ENCODE measurements at regions not wholly inside any gene's neighbourhood (a gene's known extent, or its start where the extent isn't known, plus 50 kb on each side); places are given as distances from the start of the nearest gene placed in this dataset.

- H3K27ac ChIP-seq (ENCODE audit: low read length), result no peak overlapping the region
- no peaks in the 10 kb centered on the region for H3K36me3 ChIP-seq (ENCODE audit: insufficient read depth, low read depth, low read length)
- no peaks in the 10 kb centered on the region for H3K9me3 ChIP-seq (ENCODE audit: insufficient read depth, low read depth, low read length)
- H3K4me1 ChIP-seq (ENCODE audit: insufficient read depth, low read length), result no peaks in the 10 kb centered on the region
- H3K9ac ChIP-seq (ENCODE audit: low read depth, low read length), result no peak overlapping the region
- no peak overlapping the region for H3K4me3 ChIP-seq (ENCODE audit: low read length)
- no peaks in the 10 kb centered on the region for H3K27me3 ChIP-seq (ENCODE audit: insufficient read depth, low read length)
These were observed 84.5 kb downstream of the HRH4 start for GRCh38 chr18:24544949-24545348.

GRCh38 chr18:24545651-24546050 is 85.2 kb downstream of the HRH4 start:
- H3K9ac ChIP-seq (ENCODE audit: low read depth, low read length), result no peak overlapping the region
- no peaks in the 10 kb centered on the region for H3K4me1 ChIP-seq (ENCODE audit: insufficient read depth, low read length)
- H3K27ac ChIP-seq (ENCODE audit: low read length), result no peak overlapping the region
- H3K36me3 ChIP-seq (ENCODE audit: insufficient read depth, low read depth, low read length), result no peaks in the 10 kb centered on the region
- no peak overlapping the region for H3K4me3 ChIP-seq (ENCODE audit: low read length)
- no peaks in the 10 kb centered on the region for H3K27me3 ChIP-seq (ENCODE audit: insufficient read depth, low read length)
- H3K9me3 ChIP-seq (ENCODE audit: insufficient read depth, low read depth, low read length), result no peaks in the 10 kb centered on the region

- Histone ChIP-seq H3K4me1 (ENCODE audit: insufficient read depth, low read length) (no peaks in the 10 kb centered on the region), H3K27me3 (ENCODE audit: insufficient read depth, low read length) (no peaks in the 10 kb centered on the region), H3K36me3 (ENCODE audit: insufficient read depth, low read depth, low read length) (no peaks in the 10 kb centered on the region), H3K4me3 (ENCODE audit: low read length) (no peak overlapping the region), H3K9ac (ENCODE audit: low read depth, low read length) (no peak overlapping the region), H3K9me3 (ENCODE audit: insufficient read depth, low read depth, low read length) (no peaks in the 10 kb centered on the region), H3K27ac (ENCODE audit: low read length) (no peak overlapping the region)
These were observed 85.9 kb downstream of the HRH4 start for GRCh38 chr18:24546307-24546706.

- H3K27ac ChIP-seq (ENCODE audit: low read length), result no peak overlapping the region
- H3K4me1 ChIP-seq (ENCODE audit: insufficient read depth, low read length), result no peaks in the 10 kb centered on the region
- no peak overlapping the region for H3K4me3 ChIP-seq (ENCODE audit: low read length)
- no peaks in the 10 kb centered on the region for H3K36me3 ChIP-seq (ENCODE audit: insufficient read depth, low read depth, low read length)
- H3K27me3 ChIP-seq (ENCODE audit: insufficient read depth, low read length), result no peaks in the 10 kb centered on the region
- H3K9ac ChIP-seq (ENCODE audit: low read depth, low read length), result no peak overlapping the region
- H3K9me3 ChIP-seq (ENCODE audit: insufficient read depth, low read depth, low read length), result no peaks in the 10 kb centered on the region
These were observed 88.1 kb downstream of the HRH4 start for GRCh38 chr18:24548583-24548982.

GRCh38 chr18:24552218-24552617 is 91.8 kb downstream of the HRH4 start:
- Histone ChIP-seq H3K9me3 (ENCODE audit: insufficient read depth, low read depth, low read length) (no peaks in the 10 kb centered on the region), H3K36me3 (ENCODE audit: insufficient read depth, low read depth, low read length) (no peaks in the 10 kb centered on the region), H3K9ac (ENCODE audit: low read depth, low read length) (no peak overlapping the region), H3K4me1 (ENCODE audit: insufficient read depth, low read length) (peaks cover 5% of the 10 kb centered on the region; the same call in 1 of the 2 replicates), H3K27ac (ENCODE audit: low read length) (no peak overlapping the region), H3K27me3 (ENCODE audit: insufficient read depth, low read length) (no peaks in the 10 kb centered on the region), H3K4me3 (ENCODE audit: low read length) (no peak overlapping the region)

- Histone ChIP-seq H3K27me3 (ENCODE audit: insufficient read depth, low read length) (no peaks in the 10 kb centered on the region), H3K9me3 (ENCODE audit: insufficient read depth, low read depth, low read length) (no peaks in the 10 kb centered on the region), H3K4me3 (ENCODE audit: low read length) (no peak overlapping the region), H3K4me1 (ENCODE audit: insufficient read depth, low read length) (peaks cover 5% of the 10 kb centered on the region; the same call in 1 of the 2 replicates), H3K9ac (ENCODE audit: low read depth, low read length) (no peak overlapping the region), H3K36me3 (ENCODE audit: insufficient read depth, low read depth, low read length) (no peaks in the 10 kb centered on the region), H3K27ac (ENCODE audit: low read length) (no peak overlapping the region)
These were observed 93.3 kb downstream of the HRH4 start for GRCh38 chr18:24553571-24554285.

- Histone ChIP-seq H3K27me3 (ENCODE audit: insufficient read depth, low read length) (no peaks in the 10 kb centered on the region), H3K9ac (ENCODE audit: low read depth, low read length) (no peak overlapping the region), H3K4me1 (ENCODE audit: insufficient read depth, low read length) (peaks cover 20% of the 10 kb centered on the region), H3K9me3 (ENCODE audit: insufficient read depth, low read depth, low read length) (no peaks in the 10 kb centered on the region), H3K36me3 (ENCODE audit: insufficient read depth, low read depth, low read length) (no peaks in the 10 kb centered on the region), H3K4me3 (ENCODE audit: low read length) (no peak overlapping the region), H3K27ac (ENCODE audit: low read length) (no peak overlapping the region)
These were observed 98.0 kb downstream of the HRH4 start for GRCh38 chr18:24558403-24558802.

- no peak overlapping the region for H3K27ac ChIP-seq (ENCODE audit: low read length)
- no peak overlapping the region for H3K9ac ChIP-seq (ENCODE audit: low read depth, low read length)
- no peaks in the 10 kb centered on the region for H3K27me3 ChIP-seq (ENCODE audit: insufficient read depth, low read length)
- H3K9me3 ChIP-seq (ENCODE audit: insufficient read depth, low read depth, low read length), result no peaks in the 10 kb centered on the region
- H3K36me3 ChIP-seq (ENCODE audit: insufficient read depth, low read depth, low read length), result no peaks in the 10 kb centered on the region
- no peak overlapping the region for H3K4me3 ChIP-seq (ENCODE audit: low read length)
- H3K4me1 ChIP-seq (ENCODE audit: insufficient read depth, low read length), result peaks cover 14% of the 10 kb centered on the region
These were observed 99.1 kb downstream of the HRH4 start for GRCh38 chr18:24559526-24559925.

- Histone ChIP-seq H3K4me3 (ENCODE audit: low read length) (no peak overlapping the region), H3K4me1 (ENCODE audit: insufficient read depth, low read length) (peaks cover 14% of the 10 kb centered on the region), H3K9ac (ENCODE audit: low read depth, low read length) (no peak overlapping the region; the same call in 1 of the 2 replicates), H3K9me3 (ENCODE audit: insufficient read depth, low read depth, low read length) (no peaks in the 10 kb centered on the region), H3K36me3 (ENCODE audit: insufficient read depth, low read depth, low read length) (no peaks in the 10 kb centered on the region), H3K27me3 (ENCODE audit: insufficient read depth, low read length) (no peaks in the 10 kb centered on the region), H3K27ac (ENCODE audit: low read length) (no peak overlapping the region)
These were observed 100.1 kb downstream of the HRH4 start for GRCh38 chr18:24560511-24560981.

GRCh38 chr18:24561369-24561965 is 101.0 kb downstream of the HRH4 start:
- no peak overlapping the region for H3K4me3 ChIP-seq (ENCODE audit: low read length)
- no peaks in the 10 kb centered on the region for H3K27me3 ChIP-seq (ENCODE audit: insufficient read depth, low read length)
- no peaks in the 10 kb centered on the region for H3K36me3 ChIP-seq (ENCODE audit: insufficient read depth, low read depth, low read length)
- no peak overlapping the region for H3K9ac ChIP-seq (ENCODE audit: low read depth, low read length)
- H3K27ac ChIP-seq (ENCODE audit: low read length), result no peak overlapping the region
- peaks cover 14% of the 10 kb centered on the region for H3K4me1 ChIP-seq (ENCODE audit: insufficient read depth, low read length)
- no peaks in the 10 kb centered on the region for H3K9me3 ChIP-seq (ENCODE audit: insufficient read depth, low read depth, low read length)

- no peaks in the 10 kb centered on the region for H3K27me3 ChIP-seq (ENCODE audit: insufficient read depth, low read length)
- no peak overlapping the region for H3K4me3 ChIP-seq (ENCODE audit: low read length)
- no peaks in the 10 kb centered on the region for H3K4me1 ChIP-seq (ENCODE audit: insufficient read depth, low read length)
- H3K36me3 ChIP-seq (ENCODE audit: insufficient read depth, low read depth, low read length), result no peaks in the 10 kb centered on the region
- no peak overlapping the region for H3K9ac ChIP-seq (ENCODE audit: low read depth, low read length)
- no peak overlapping the region for H3K27ac ChIP-seq (ENCODE audit: low read length)
- no peaks in the 10 kb centered on the region for H3K9me3 ChIP-seq (ENCODE audit: insufficient read depth, low read depth, low read length)
These were observed 106.8 kb downstream of the HRH4 start for GRCh38 chr18:24567199-24567598.

GRCh38 chr18:24570716-24571115 is 110.3 kb downstream of the HRH4 start:
- Histone ChIP-seq H3K27me3 (ENCODE audit: insufficient read depth, low read length) (no peaks in the 10 kb centered on the region), H3K9me3 (ENCODE audit: insufficient read depth, low read depth, low read length) (no peaks in the 10 kb centered on the region; the same call in 1 of the 2 replicates), H3K4me3 (ENCODE audit: low read length) (no peak overlapping the region), H3K36me3 (ENCODE audit: insufficient read depth, low read depth, low read length) (no peaks in the 10 kb centered on the region), H3K27ac (ENCODE audit: low read length) (no peak overlapping the region), H3K9ac (ENCODE audit: low read depth, low read length) (no peak overlapping the region), H3K4me1 (ENCODE audit: insufficient read depth, low read length) (no peaks in the 10 kb centered on the region)

All from iPS-20b (cell line).